Panc1 (cell line): ENCODE measurements at regions not wholly inside any gene's neighbourhood (a gene's known extent, or its start where the extent isn't known, plus 50 kb on each side); places are given as distances from the start of the nearest gene placed in this dataset.

ENCODE experiments used
- ATAC-seq: fragments of 200-7000 bp; cut with Tn5 transposase; 2 replicates; pipeline ENCODE4 v1.9.1; 2020; ENCODE audit warnings: mild to moderate bottlenecking, moderate library complexity
- BruUV-seq: library from RNA; stranded (reverse); fragments of 400-500 nt; replicated peaks from 2 replicates; lab custom pipeline; 2021; lab: Mats Ljungman, UMichigan
- CTCF ChIA-PET: fragments of 300-600 bp; sonication (Branson Sonifier 250); formaldehyde crosslinking; loops from one replicate; lab custom pipeline; 2022; ENCODE audit warnings: antibody characterized with exemption; lab: Charles Lee
- POLR2A ChIA-PET: fragments of 300-600 bp; sonication (Branson Sonifier 250); formaldehyde crosslinking; loops from one replicate; lab custom pipeline; 2022; ENCODE audit warnings: antibody characterized with exemption; lab: Charles Lee
- DNase-seq: peaks from one replicate; pipeline ENCODE4 v3.0.0-alpha.2; 2010; ENCODE audit warnings: low read depth, low spot score
- H3K27ac ChIP-seq: 2 replicates; pipeline ENCODE4 v1.5.1; 2011; ENCODE audit warnings: mild to moderate bottlenecking, low read length, inconsistent platforms
- H3K27me3 ChIP-seq: fragments of 200-500 bp; sonication (Bioruptor generic); 2 replicates; pipeline ENCODE4 v1.6.0; 2014; ENCODE audit warnings: low read length, inconsistent platforms; ENCODE audit not compliant: control insufficient read depth, insufficient read depth
- H3K36me3 ChIP-seq: fragments of 200-500 bp; sonication (Bioruptor generic); 2 replicates; pipeline ENCODE4 v1.5.1; 2014; ENCODE audit warnings: inconsistent platforms, mild to moderate bottlenecking, low read length, moderate library complexity; ENCODE audit not compliant: control insufficient read depth, insufficient read depth
- H3K4me1 ChIP-seq: 2 replicates; pipeline ENCODE4 v1.5.1; 2011; ENCODE audit warnings: inconsistent platforms, mild to moderate bottlenecking, low read length, moderate library complexity; ENCODE audit not compliant: control insufficient read depth, insufficient read depth
- H3K4me3 ChIP-seq, 2 experiments: 2 replicates each; pipeline ENCODE4 v1.5.1; 2011 to 2012; ENCODE audit warnings: low read depth in 2 of 2, low read length in 2 of 2, mild to moderate bottlenecking in 2 of 2, inconsistent platforms in 1 of 2, moderate library complexity in 1 of 2
- H3K9me3 ChIP-seq: fragments of 200-500 bp; sonication (Bioruptor generic); 2 replicates; pipeline ENCODE4 v1.5.1; 2014; ENCODE audit warnings: low read depth, mild to moderate bottlenecking, inconsistent platforms, low read length, moderate library complexity; ENCODE audit not compliant: control insufficient read depth, insufficient read depth
- POLR2AphosphoS5 ChIP-seq: IDR thresholded peaks from 2 replicates; pipeline ENCODE4 v1.6.1; 2012; ENCODE audit warnings: mild to moderate bottlenecking, low read depth, low read length, moderate library complexity
- SIN3A ChIP-seq: IDR thresholded peaks from 2 replicates; pipeline ENCODE4 v1.6.1; 2012; ENCODE audit warnings: low read depth, mild to moderate bottlenecking, low read length, moderate library complexity, borderline replicate concordance; ENCODE audit not compliant: insufficient read depth
- TCF7L2 ChIP-seq: IDR thresholded peaks from 2 replicates; pipeline ENCODE4 v1.6.1; 2011; ENCODE audit warnings: mild to moderate bottlenecking, low read depth, low read length, inconsistent platforms
- in situ Hi-C: cut with HindIII; loops from 2 replicates; pipeline ENCODE4 v1.10.0; 2016; ENCODE audit warnings: low sequenced_read_pairs, low pct_unique_long_range_greater_than_20kb
- intact Hi-C: fragments of 100-400 bp; cut with micrococcal nuclease; formaldehyde crosslinking; loops from one replicate; pipeline ENCODE4 v1.10.0; 2022; ENCODE audit not compliant: unreplicated experiment
- TF ChIP-seq, protein P1 (sequence below), 2 experiments: IDR thresholded peaks; 2 replicates each; pipeline ENCODE4 v1.6.1; 2011 to 2012; ENCODE audit warnings: low read depth in 2 of 2, control low read depth in 1 of 2, low read length in 1 of 2, mild to moderate bottlenecking in 1 of 2, moderate library complexity in 1 of 2; ENCODE audit not compliant: insufficient read depth in 1 of 2
- TF ChIP-seq, protein P2 (sequence below): fragments of 450-650 bp; IDR thresholded peaks from 2 replicates; pipeline ENCODE4 v1.5.1; 2017; ENCODE audit warnings: mild to moderate bottlenecking

DNA sequence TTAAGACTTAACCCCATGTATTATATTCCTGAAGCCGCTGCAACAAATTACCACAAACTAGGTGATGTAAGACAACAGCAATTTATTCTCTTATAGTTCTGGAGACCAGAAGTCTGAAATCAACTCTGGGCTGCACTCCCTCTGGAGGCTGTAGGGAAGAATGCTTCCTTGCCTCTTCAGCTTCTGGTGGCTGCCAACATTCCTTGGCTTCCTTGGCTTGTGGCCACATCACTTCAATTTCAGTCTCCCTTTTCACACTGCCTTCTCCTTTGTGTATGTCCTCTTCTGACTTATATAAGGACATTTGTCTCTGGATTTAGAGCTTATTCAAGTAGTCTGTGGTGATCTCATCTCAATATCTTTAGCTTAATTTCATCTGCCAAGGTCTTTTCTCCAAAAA lies 141.6 kb downstream of the DHX35 start:
- DNase-seq (no peak), ATAC-seq (no peak)
- ChIA-PET CTCF (interaction anchor here (0.6 kb wide), 2 partner anchors 82 to 886 kb away, joined by 6 read pairs; no protein-coding TSS in a partner anchor), POLR2A (no interaction called here)
- in situ Hi-C loops (no loop called here), intact Hi-C loops (no loop called here)
- Histone ChIP-seq H3K4me3 (no peak overlapping the region), H3K36me3 (no peaks in the 10 kb centered on the region), H3K27ac (no peak overlapping the region), H3K4me1 (no peaks in the 10 kb centered on the region; the same call in 1 of the 2 replicates), H3K9me3 (no peaks in the 10 kb centered on the region), H3K27me3 (no peaks in the 10 kb centered on the region; the same call in 1 of the 2 replicates)
- TF ChIP-seq SIN3A: no peak
- TF ChIP-seq, protein P1, sequence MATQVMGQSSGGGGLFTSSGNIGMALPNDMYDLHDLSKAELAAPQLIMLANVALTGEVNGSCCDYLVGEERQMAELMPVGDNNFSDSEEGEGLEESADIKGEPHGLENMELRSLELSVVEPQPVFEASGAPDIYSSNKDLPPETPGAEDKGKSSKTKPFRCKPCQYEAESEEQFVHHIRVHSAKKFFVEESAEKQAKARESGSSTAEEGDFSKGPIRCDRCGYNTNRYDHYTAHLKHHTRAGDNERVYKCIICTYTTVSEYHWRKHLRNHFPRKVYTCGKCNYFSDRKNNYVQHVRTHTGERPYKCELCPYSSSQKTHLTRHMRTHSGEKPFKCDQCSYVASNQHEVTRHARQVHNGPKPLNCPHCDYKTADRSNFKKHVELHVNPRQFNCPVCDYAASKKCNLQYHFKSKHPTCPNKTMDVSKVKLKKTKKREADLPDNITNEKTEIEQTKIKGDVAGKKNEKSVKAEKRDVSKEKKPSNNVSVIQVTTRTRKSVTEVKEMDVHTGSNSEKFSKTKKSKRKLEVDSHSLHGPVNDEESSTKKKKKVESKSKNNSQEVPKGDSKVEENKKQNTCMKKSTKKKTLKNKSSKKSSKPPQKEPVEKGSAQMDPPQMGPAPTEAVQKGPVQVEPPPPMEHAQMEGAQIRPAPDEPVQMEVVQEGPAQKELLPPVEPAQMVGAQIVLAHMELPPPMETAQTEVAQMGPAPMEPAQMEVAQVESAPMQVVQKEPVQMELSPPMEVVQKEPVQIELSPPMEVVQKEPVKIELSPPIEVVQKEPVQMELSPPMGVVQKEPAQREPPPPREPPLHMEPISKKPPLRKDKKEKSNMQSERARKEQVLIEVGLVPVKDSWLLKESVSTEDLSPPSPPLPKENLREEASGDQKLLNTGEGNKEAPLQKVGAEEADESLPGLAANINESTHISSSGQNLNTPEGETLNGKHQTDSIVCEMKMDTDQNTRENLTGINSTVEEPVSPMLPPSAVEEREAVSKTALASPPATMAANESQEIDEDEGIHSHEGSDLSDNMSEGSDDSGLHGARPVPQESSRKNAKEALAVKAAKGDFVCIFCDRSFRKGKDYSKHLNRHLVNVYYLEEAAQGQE (IDR thresholded peaks at IDR 0.05; ENCODE audit: insufficient read depth in 1 of 2, low read depth in 2 of 2, low read length in 1 of 2): no peak
- no peak for TF ChIP-seq TCF7L2
- no peak for TF ChIP-seq POLR2AphosphoS5
- TF ChIP-seq, protein P2, sequence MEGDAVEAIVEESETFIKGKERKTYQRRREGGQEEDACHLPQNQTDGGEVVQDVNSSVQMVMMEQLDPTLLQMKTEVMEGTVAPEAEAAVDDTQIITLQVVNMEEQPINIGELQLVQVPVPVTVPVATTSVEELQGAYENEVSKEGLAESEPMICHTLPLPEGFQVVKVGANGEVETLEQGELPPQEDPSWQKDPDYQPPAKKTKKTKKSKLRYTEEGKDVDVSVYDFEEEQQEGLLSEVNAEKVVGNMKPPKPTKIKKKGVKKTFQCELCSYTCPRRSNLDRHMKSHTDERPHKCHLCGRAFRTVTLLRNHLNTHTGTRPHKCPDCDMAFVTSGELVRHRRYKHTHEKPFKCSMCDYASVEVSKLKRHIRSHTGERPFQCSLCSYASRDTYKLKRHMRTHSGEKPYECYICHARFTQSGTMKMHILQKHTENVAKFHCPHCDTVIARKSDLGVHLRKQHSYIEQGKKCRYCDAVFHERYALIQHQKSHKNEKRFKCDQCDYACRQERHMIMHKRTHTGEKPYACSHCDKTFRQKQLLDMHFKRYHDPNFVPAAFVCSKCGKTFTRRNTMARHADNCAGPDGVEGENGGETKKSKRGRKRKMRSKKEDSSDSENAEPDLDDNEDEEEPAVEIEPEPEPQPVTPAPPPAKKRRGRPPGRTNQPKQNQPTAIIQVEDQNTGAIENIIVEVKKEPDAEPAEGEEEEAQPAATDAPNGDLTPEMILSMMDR: no peak; the same call in 1 of the 2 replicates
- no TSS peak for BruUV-seq

DNA sequence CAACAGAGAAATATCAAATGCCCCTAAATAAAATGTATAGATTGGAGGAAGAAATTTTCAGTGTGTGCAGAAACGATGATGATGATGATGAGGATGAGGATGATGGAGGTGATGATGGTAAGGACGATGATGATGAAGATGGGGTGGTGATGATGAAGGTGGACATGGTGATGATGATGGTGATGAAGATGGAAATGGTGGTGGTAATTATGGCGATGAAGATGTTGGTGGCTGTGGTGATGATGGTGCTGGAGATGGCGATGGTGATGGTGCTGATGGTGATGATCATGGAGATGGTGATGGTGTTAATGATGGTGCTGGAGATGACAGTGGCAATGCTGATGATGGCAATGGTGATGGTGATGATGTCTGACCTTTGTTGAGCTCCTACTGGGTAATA lies 141.2 kb downstream of the DHX35 start:
- ChIA-PET POLR2A (no interaction called here), CTCF (no interaction called here)
- intact Hi-C loops: no loop called here
- H3K36me3 ChIP-seq: no peaks in the 10 kb centered on the region
- no TSS peak for BruUV-seq
- no peak overlapping the region for H3K4me3 ChIP-seq
- ATAC-seq: no peak
- in situ Hi-C loops: no loop called here
- no peak overlapping the region for H3K27ac ChIP-seq
- TF ChIP-seq SIN3A (no peak), TCF7L2 (no peak), POLR2AphosphoS5 (no peak)
- TF ChIP-seq, protein P1 (IDR thresholded peaks at IDR 0.05; ENCODE audit: insufficient read depth in 1 of 2, low read depth in 2 of 2, low read length in 1 of 2): no peak
- TF ChIP-seq, protein P2: no peak
- H3K27me3 ChIP-seq: no peaks in the 10 kb centered on the region; the same call in 1 of the 2 replicates
- no peaks in the 10 kb centered on the region; the same call in 1 of the 2 replicates for H3K4me1 ChIP-seq
- no peak for DNase-seq
- H3K9me3 ChIP-seq: no peaks in the 10 kb centered on the region
